ENCODE measurements at regions not wholly inside any gene's neighbourhood (a gene's known extent, or its start where the extent isn't known, plus 50 kb on each side); places are given as distances from the start of the nearest gene placed in this dataset.

GRCh38 chr18:75898651-75899050 is 471.1 kb upstream of the SMIM21 start:
- no peak overlapping the region for H3K4me3 ChIP-seq (ENCODE audit: low read depth, low read length)
- TF ChIP-seq, protein P1, sequence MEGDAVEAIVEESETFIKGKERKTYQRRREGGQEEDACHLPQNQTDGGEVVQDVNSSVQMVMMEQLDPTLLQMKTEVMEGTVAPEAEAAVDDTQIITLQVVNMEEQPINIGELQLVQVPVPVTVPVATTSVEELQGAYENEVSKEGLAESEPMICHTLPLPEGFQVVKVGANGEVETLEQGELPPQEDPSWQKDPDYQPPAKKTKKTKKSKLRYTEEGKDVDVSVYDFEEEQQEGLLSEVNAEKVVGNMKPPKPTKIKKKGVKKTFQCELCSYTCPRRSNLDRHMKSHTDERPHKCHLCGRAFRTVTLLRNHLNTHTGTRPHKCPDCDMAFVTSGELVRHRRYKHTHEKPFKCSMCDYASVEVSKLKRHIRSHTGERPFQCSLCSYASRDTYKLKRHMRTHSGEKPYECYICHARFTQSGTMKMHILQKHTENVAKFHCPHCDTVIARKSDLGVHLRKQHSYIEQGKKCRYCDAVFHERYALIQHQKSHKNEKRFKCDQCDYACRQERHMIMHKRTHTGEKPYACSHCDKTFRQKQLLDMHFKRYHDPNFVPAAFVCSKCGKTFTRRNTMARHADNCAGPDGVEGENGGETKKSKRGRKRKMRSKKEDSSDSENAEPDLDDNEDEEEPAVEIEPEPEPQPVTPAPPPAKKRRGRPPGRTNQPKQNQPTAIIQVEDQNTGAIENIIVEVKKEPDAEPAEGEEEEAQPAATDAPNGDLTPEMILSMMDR (IDR thresholded peaks at IDR 0.05; ENCODE audit: low read depth, low read length): no peak

GRCh38 chr18:75897386-75897785 is 469.9 kb upstream of the SMIM21 start:
- no peak overlapping the region for H3K4me3 ChIP-seq (ENCODE audit: low read depth, low read length)
- TF ChIP-seq, protein P1 (IDR thresholded peaks at IDR 0.05; ENCODE audit: low read depth, low read length): no peak

GRCh38 chr18:75896865-75897264 is 469.4 kb upstream of the SMIM21 start:
- H3K4me3 ChIP-seq (ENCODE audit: low read depth, low read length): no peak overlapping the region
- TF ChIP-seq, protein P1 (IDR thresholded peaks at IDR 0.05; ENCODE audit: low read depth, low read length): no peak

DNA sequence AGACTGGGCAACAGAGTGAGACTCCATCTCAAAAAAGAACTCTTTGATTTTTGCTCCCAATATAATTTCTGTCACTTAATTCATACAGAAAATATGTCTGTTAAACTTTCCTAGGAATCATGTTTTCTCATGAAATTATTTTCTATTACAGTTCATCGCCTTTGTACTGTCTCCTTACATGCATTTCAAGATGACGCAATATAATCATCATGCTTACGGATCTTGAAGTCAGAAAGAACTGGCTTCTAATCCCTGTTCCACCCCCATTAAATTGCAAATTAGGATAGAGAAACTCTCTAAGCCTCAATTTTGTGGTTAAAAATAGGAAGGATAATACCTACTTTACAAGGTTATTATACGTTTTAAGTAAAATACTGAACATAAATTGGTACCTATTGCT is 467.6 kb upstream of the SMIM21 start:
- no peak overlapping the region for H3K4me3 ChIP-seq (ENCODE audit: low read depth, low read length)
- TF ChIP-seq, protein P1 (IDR thresholded peaks at IDR 0.05; ENCODE audit: low read depth, low read length): no peak

- no peak overlapping the region for H3K4me3 ChIP-seq (ENCODE audit: low read depth, low read length)
- TF ChIP-seq, protein P1 (IDR thresholded peaks at IDR 0.05; ENCODE audit: low read depth, low read length): no peak
Observed at GRCh38 chr18:75884728-75885127, 457.2 kb upstream of the SMIM21 start.

DNA sequence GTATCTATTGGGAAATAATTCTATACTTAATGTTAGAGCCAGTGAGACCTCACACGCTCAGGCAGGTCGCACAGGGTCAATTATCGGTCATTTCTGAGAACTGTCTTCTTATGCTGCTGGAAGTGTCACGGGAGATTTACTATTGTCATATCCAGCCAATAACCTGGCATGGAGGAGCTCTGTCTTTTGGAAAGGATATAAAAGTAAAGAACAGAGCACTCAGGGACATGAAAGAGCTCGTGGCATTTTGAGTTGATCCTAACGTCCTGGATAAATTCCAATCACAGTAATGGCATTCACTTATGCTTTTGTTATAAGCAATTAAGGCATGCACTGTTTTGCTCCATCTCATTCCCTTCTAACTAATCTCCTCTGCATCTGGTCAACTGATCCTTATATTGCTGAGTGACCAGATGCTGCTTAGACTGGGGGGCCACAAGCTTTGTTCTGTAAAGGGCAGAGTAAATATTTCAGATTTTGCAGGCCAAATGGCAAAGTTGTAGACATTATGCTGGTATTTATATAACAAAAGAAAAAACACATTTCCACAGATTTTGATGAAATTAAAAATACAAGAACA is 453.5 kb upstream of the SMIM21 start:
- H3K4me3 ChIP-seq (ENCODE audit: low read depth, low read length): no peak overlapping the region
- TF ChIP-seq, protein P1 (IDR thresholded peaks at IDR 0.05; ENCODE audit: low read depth, low read length): no peak

DNA sequence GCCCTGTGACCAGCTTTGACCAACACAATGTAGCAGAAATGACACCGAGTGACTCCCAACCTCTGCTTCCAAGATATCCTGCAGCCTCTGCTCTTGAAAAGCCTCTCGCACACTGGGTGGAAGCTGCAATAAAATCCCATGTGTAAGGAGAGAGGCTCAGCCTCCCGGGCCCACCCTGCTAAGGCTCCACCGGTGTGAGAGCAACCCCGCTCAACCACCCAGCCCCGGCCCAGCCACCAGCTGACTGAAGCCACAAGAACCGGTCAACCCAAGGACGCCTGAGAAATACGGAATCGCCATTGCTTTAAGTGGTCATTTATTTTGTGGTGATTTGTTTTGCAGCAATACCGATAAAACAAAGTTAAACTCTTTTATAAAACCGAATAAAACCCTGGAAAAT is 452.8 kb upstream of the SMIM21 start:
- H3K4me3 ChIP-seq (ENCODE audit: low read depth, low read length): no peak overlapping the region
- TF ChIP-seq, protein P1 (IDR thresholded peaks at IDR 0.05; ENCODE audit: low read depth, low read length): no peak
